ENCODE measurements at regions not wholly inside any gene's neighbourhood (a gene's known extent, or its start where the extent isn't known, plus 50 kb on each side); places are given as distances from the start of the nearest gene placed in this dataset.

DNA sequence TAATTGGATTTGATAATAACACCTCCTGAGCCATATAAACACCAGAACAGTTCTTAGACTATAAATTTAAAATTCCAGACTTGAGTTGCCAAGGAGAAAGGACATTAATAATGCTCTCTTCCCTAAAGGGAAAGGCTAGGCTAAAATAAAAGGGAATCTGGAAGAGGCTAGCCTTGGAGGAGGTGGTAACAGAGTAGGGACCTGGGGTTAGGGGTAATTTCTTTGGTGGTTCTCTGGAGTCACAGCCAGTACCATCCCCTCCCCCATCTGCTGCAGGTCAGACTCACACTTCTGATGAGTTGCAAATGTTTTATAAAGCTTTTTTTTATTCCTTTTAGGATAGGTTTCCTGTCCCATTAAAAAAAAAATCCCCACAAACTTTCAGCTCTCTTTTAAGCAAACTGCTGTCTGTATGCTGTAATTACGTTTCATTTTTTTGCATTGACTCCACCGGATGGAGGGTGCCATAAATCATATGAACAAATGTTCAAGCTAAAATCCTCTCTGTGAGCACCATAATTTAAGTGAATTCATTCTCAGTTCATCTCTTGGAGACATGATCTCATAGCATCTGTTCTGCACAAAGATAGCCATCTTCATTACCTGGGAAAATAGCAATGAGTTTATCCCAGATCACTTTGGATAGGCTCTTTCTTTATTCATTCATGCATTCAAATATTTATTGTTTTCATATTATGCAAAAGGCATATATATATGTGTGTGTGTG, 379.6 kb downstream of the TTLL7 start:
- Mint-ChIP-seq H3K27ac (ENCODE audit: unreplicated experiment) (no peak overlapping the region), H3K9me3 (no peaks in the 10 kb centered on the region), H3K36me3 (ENCODE audit: low read depth) (no peaks in the 10 kb centered on the region), H3K4me3 (no peak overlapping the region), H3K4me1 (peaks cover 19% of the 10 kb centered on the region), H3K27me3 (ENCODE audit: low read depth) (no peaks in the 10 kb centered on the region)
- no peak for DNase-seq (ENCODE audit: low read depth, low spot score)
- no peak for TF ChIP-seq CTCF (conservative IDR thresholded peaks at IDR 0.05)

GRCh38 chr1:83617883-83618282, 381.0 kb downstream of the TTLL7 start:
- H3K4me3 Mint-ChIP-seq, result no peak overlapping the region
- no peak for DNase-seq (ENCODE audit: low read depth, low spot score)
- H3K4me1 Mint-ChIP-seq, result peaks cover 23% of the 10 kb centered on the region
- no peaks in the 10 kb centered on the region for H3K9me3 Mint-ChIP-seq
- no peak overlapping the region for H3K27ac Mint-ChIP-seq (ENCODE audit: unreplicated experiment)
- no peaks in the 10 kb centered on the region for H3K27me3 Mint-ChIP-seq (ENCODE audit: low read depth)
- TF ChIP-seq CTCF (conservative IDR thresholded peaks at IDR 0.05), result no peak
- H3K36me3 Mint-ChIP-seq (ENCODE audit: low read depth), result peaks cover 3% of the 10 kb centered on the region

GRCh38 chr1:83615370-83615769, 383.6 kb downstream of the TTLL7 start:
- no peak for DNase-seq (ENCODE audit: low read depth, low spot score)
- H3K27me3 Mint-ChIP-seq (ENCODE audit: low read depth), result no peaks in the 10 kb centered on the region
- no peak for TF ChIP-seq CTCF (conservative IDR thresholded peaks at IDR 0.05)
- H3K4me1 Mint-ChIP-seq, result peaks cover 23% of the 10 kb centered on the region
- H3K36me3 Mint-ChIP-seq (ENCODE audit: low read depth), result peaks cover 3% of the 10 kb centered on the region
- no peaks in the 10 kb centered on the region for H3K9me3 Mint-ChIP-seq
- H3K27ac Mint-ChIP-seq (ENCODE audit: unreplicated experiment), result no peak overlapping the region
- H3K4me3 Mint-ChIP-seq, result no peak overlapping the region

- Mint-ChIP-seq H3K9me3 (peaks cover 6% of the 10 kb centered on the region), H3K4me1 (no peaks in the 10 kb centered on the region), H3K27me3 (ENCODE audit: low read depth) (no peaks in the 10 kb centered on the region), H3K27ac (ENCODE audit: unreplicated experiment) (no peak overlapping the region), H3K4me3 (no peak overlapping the region), H3K36me3 (ENCODE audit: low read depth) (peaks cover 5% of the 10 kb centered on the region)
- DNase-seq (ENCODE audit: low read depth, low spot score), result no peak
- no peak for TF ChIP-seq CTCF (conservative IDR thresholded peaks at IDR 0.05)
Measured at GRCh38 chr1:83606416-83606955, 392.4 kb downstream of the TTLL7 start.

DNA sequence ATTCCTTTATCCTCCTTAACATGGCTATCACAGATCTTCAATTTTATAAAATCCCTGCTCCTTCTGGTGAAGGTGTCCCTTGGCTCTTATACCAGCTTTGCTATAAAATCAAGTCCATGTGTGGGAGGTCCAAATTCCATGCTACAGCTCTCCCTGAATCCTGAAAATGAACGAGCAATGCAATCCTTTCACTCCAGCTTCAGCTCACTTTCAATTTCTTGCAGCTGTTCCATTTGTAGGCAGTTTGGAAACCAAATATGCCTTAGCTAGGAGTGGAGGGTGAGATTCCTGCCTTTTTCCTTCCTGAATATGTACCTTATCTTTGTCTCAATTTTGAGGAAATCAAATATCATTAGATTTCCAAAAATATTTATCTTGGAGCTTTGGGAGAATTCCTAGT, 402.6 kb downstream of the TTLL7 start:
- Mint-ChIP-seq H3K4me3 (no peak overlapping the region), H3K27ac (ENCODE audit: unreplicated experiment) (no peak overlapping the region)
- no peak for DNase-seq (ENCODE audit: low read depth, low spot score)

More for the DNA sequence above, 402.6 kb downstream of the TTLL7 start:
- TF ChIP-seq CTCF (conservative IDR thresholded peaks at IDR 0.05), result no peak
- H3K27me3 Mint-ChIP-seq (ENCODE audit: low read depth), result no peaks in the 10 kb centered on the region
- H3K4me1 Mint-ChIP-seq, result no peaks in the 10 kb centered on the region
- peaks cover 18% of the 10 kb centered on the region for H3K36me3 Mint-ChIP-seq (ENCODE audit: low read depth)
- peaks cover 15% of the 10 kb centered on the region for H3K9me3 Mint-ChIP-seq
